ENCODE measurements at regions not wholly inside any gene's neighbourhood (a gene's known extent, or its start where the extent isn't known, plus 50 kb on each side); places are given as distances from the start of the nearest gene placed in this dataset.
A peak's percentile ranks its signal among the peaks of the same experiment; 100 is the strongest.
"Not testable (repeated sequence)": the region's sequence is repeated elsewhere in the genome, so short reads cannot be mapped to it uniquely, and the experiment has no call there.

- Histone ChIP-seq H3K79me1 (replicated peaks; ENCODE audit: low read length, poor library complexity, severe bottlenecking) (no peaks in the 10 kb centered on the region), H3K4ac (ENCODE audit: low read depth in 1 of 2, low read length in 2 of 2) (no peak overlapping the region), H2BK15ac (ENCODE audit: low read depth, poor library complexity, severe bottlenecking) (no peak overlapping the region), H3K9ac (ENCODE audit: low read length) (no peak overlapping the region), H2AFZ (ENCODE audit: low read depth, low read length) (no peak overlapping the region), H3K23ac (ENCODE audit: low read length in 2 of 2) (no peak overlapping the region), H3K4me2 (ENCODE audit: low read length, poor library complexity, severe bottlenecking) (no peak overlapping the region), H2BK12ac (ENCODE audit: low read length in 2 of 2) (no peak overlapping the region), H3K9me3 (ENCODE audit: control insufficient read depth, low read length) (no peaks in the 10 kb centered on the region), H3K27ac (ENCODE audit: low read length, poor library complexity, severe bottlenecking) (no peak overlapping the region), H3K18ac (ENCODE audit: low read depth in 1 of 2, low read length in 2 of 2) (no peak overlapping the region), H3K14ac (ENCODE audit: low read length in 2 of 2) (no peak overlapping the region), H2BK5ac (ENCODE audit: low read depth, low read length, poor library complexity, severe bottlenecking) (no peak overlapping the region), H4K91ac (ENCODE audit: low read length) (no peak overlapping the region), H3K36me3 (ENCODE audit: control insufficient read depth in 1 of 2, insufficient read depth in 2 of 2, low read depth in 1 of 2, low read length in 2 of 2) (no peaks in the 10 kb centered on the region), H3K27me3 (ENCODE audit: control insufficient read depth in 1 of 2, insufficient read depth in 1 of 2, low read length in 2 of 2) (peaks cover 7 to 24% of the 10 kb centered on the region in 2 experiments), H4K8ac (ENCODE audit: low read length) (no peak overlapping the region), H2BK120ac (ENCODE audit: low read depth, low read length) (no peak overlapping the region), H2AK5ac (ENCODE audit: low read length, severe bottlenecking) (no peak overlapping the region), H3K4me1 (ENCODE audit: control insufficient read depth, insufficient read depth, low read depth, low read length) (no peaks in the 10 kb centered on the region), H3K4me3 (ENCODE audit: insufficient read depth in 1 of 2, low read depth in 1 of 2, low read length in 2 of 2) (no peak overlapping the region)
- WGBS: 88% methylated on average over 1 of the region's 1 CpG
- no peak for DNase-seq
Measured at GRCh38 chr3:66934041-66934440, 64.1 kb upstream of the KBTBD8 start.

DNA sequence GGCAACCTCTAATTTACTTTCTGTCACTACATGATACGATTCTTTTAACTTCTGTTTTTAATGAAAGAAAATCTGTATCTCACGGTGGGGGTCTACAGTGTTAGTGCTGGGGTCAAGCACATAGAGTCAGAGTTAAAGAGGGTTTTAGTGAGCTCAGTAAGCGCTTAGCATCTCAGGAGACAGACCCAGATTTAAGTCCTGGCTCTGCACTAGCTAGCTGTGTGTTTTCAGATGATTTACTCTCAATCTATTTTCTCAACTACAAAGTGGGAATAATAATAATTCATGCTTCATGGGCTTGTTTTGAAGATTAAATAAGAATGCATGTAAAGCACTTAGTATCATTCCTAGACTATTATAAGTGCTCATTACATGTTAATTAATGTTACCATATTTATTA is 63.4 kb upstream of the KBTBD8 start:
- Histone ChIP-seq H3K18ac (ENCODE audit: low read depth in 1 of 2, low read length in 2 of 2) (no peak overlapping the region), H3K79me1 (replicated peaks; ENCODE audit: low read length, poor library complexity, severe bottlenecking) (no peaks in the 10 kb centered on the region), H3K14ac (ENCODE audit: low read length in 2 of 2) (no peak overlapping the region), H2BK12ac (ENCODE audit: low read length in 2 of 2) (no peak overlapping the region), H3K27me3 (ENCODE audit: control insufficient read depth in 1 of 2, insufficient read depth in 1 of 2, low read length in 2 of 2) (peaks cover 7 to 24% of the 10 kb centered on the region in 2 experiments), H2BK120ac (ENCODE audit: low read depth, low read length) (no peak overlapping the region), H2AFZ (ENCODE audit: low read depth, low read length) (no peak overlapping the region), H3K4me1 (ENCODE audit: control insufficient read depth, insufficient read depth, low read depth, low read length) (no peaks in the 10 kb centered on the region), H3K23ac (ENCODE audit: low read length in 2 of 2) (no peak overlapping the region), H2BK5ac (ENCODE audit: low read depth, low read length, poor library complexity, severe bottlenecking) (no peak overlapping the region), H3K4me2 (ENCODE audit: low read length, poor library complexity, severe bottlenecking) (no peak overlapping the region), H3K4me3 (ENCODE audit: insufficient read depth in 1 of 2, low read depth in 1 of 2, low read length in 2 of 2) (no peak overlapping the region), H3K9me3 (ENCODE audit: control insufficient read depth, low read length) (no peaks in the 10 kb centered on the region), H3K4ac (ENCODE audit: low read depth in 1 of 2, low read length in 2 of 2) (no peak overlapping the region), H3K36me3 (ENCODE audit: control insufficient read depth in 1 of 2, insufficient read depth in 2 of 2, low read depth in 1 of 2, low read length in 2 of 2) (no peaks in the 10 kb centered on the region), H3K9ac (ENCODE audit: low read length) (no peak overlapping the region), H4K8ac (ENCODE audit: low read length) (no peak overlapping the region), H3K27ac (ENCODE audit: low read length, poor library complexity, severe bottlenecking) (no peak overlapping the region), H2AK5ac (ENCODE audit: low read length, severe bottlenecking) (no peak overlapping the region), H4K91ac (ENCODE audit: low read length) (no peak overlapping the region), H2BK15ac (ENCODE audit: low read depth, poor library complexity, severe bottlenecking) (no peak overlapping the region)
- no peak for DNase-seq
- 93% methylated on average over 2 of the region's 3 CpGs for WGBS

DNA sequence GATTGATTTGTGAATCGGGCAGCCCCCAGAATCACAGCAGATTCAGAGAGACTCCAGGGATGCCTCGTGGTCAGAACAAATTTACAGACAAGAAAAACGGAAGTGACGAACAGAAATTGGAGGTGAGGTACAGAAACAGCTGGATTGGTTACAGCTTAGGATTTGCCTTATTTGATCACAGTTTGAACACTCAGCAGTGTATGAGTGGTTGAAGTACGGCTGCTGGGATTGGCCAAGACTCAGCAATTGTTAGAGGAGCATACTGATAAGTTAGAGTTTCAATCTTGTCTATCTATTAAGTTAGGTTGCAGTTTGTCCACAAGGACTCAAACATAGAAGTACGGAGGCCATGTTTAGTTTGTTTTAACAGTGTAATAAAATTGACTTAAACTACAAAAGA is 61.1 kb upstream of the KBTBD8 start:
- not testable (repeated sequence) for H3K27ac ChIP-seq (ENCODE audit: low read length, poor library complexity, severe bottlenecking); H3K9me3 ChIP-seq (ENCODE audit: control insufficient read depth, low read length)

GRCh38 chr3:66938338-66938963 is 59.7 kb upstream of the KBTBD8 start:
- Histone ChIP-seq H4K91ac (ENCODE audit: low read length) (no peak overlapping the region), H3K27me3 (ENCODE audit: control insufficient read depth in 1 of 2, insufficient read depth in 1 of 2, low read length in 2 of 2) (peaks cover under 1 to 18% of the 10 kb centered on the region in 2 experiments), H2BK15ac (ENCODE audit: low read depth, poor library complexity, severe bottlenecking) (no peak overlapping the region), H2AK5ac (ENCODE audit: low read length, severe bottlenecking) (no peak overlapping the region), H3K23ac (ENCODE audit: low read length in 2 of 2) (no peak overlapping the region), H3K9ac (ENCODE audit: low read length) (no peak overlapping the region), H2AFZ (ENCODE audit: low read depth, low read length) (no peak overlapping the region), H3K14ac (ENCODE audit: low read length in 2 of 2) (no peak overlapping the region), H3K79me1 (replicated peaks; ENCODE audit: low read length, poor library complexity, severe bottlenecking) (no peaks in the 10 kb centered on the region), H3K4ac (ENCODE audit: low read depth in 1 of 2, low read length in 2 of 2) (no peak overlapping the region), H3K27ac (ENCODE audit: low read length, poor library complexity, severe bottlenecking) (no peak overlapping the region), H3K4me1 (ENCODE audit: control insufficient read depth, insufficient read depth, low read depth, low read length) (no peaks in the 10 kb centered on the region), H3K36me3 (ENCODE audit: control insufficient read depth in 1 of 2, insufficient read depth in 2 of 2, low read depth in 1 of 2, low read length in 2 of 2) (no peaks in the 10 kb centered on the region), H3K18ac (ENCODE audit: low read depth in 1 of 2, low read length in 2 of 2) (no peak overlapping the region), H4K8ac (ENCODE audit: low read length) (no peak overlapping the region), H3K4me2 (ENCODE audit: low read length, poor library complexity, severe bottlenecking) (no peak overlapping the region), H2BK12ac (ENCODE audit: low read length in 2 of 2) (no peak overlapping the region), H3K9me3 (ENCODE audit: control insufficient read depth, low read length) (no peaks in the 10 kb centered on the region), H2BK120ac (ENCODE audit: low read depth, low read length) (no peak overlapping the region), H3K4me3 (ENCODE audit: insufficient read depth in 1 of 2, low read depth in 1 of 2, low read length in 2 of 2) (no peak overlapping the region), H2BK5ac (ENCODE audit: low read depth, low read length, poor library complexity, severe bottlenecking) (no peak overlapping the region)
- 4% methylated on average over 1 of the region's 5 CpGs for WGBS
- peak; percentile 67 for DNase-seq

More for the DNA sequence above, 61.1 kb upstream of the KBTBD8 start:
- not testable (repeated sequence) for H3K4me3 ChIP-seq (ENCODE audit: insufficient read depth in 1 of 2, low read depth in 1 of 2, low read length in 2 of 2); H2AFZ ChIP-seq (ENCODE audit: low read depth, low read length); H2AK5ac ChIP-seq (ENCODE audit: low read length, severe bottlenecking); H3K18ac ChIP-seq (ENCODE audit: low read depth in 1 of 2, low read length in 2 of 2); H3K4me1 ChIP-seq (ENCODE audit: control insufficient read depth, insufficient read depth, low read depth, low read length); H3K14ac ChIP-seq (ENCODE audit: low read length in 2 of 2); H4K91ac ChIP-seq (ENCODE audit: low read length); DNase-seq; H3K23ac ChIP-seq (ENCODE audit: low read length in 2 of 2); H3K4me2 ChIP-seq (ENCODE audit: low read length, poor library complexity, severe bottlenecking); H3K4ac ChIP-seq (ENCODE audit: low read depth in 1 of 2, low read length in 2 of 2); H3K36me3 ChIP-seq (ENCODE audit: control insufficient read depth in 1 of 2, insufficient read depth in 2 of 2, low read depth in 1 of 2, low read length in 2 of 2); H2BK15ac ChIP-seq (ENCODE audit: low read depth, poor library complexity, severe bottlenecking); H3K79me1 ChIP-seq (replicated peaks; ENCODE audit: low read length, poor library complexity, severe bottlenecking); H2BK5ac ChIP-seq (ENCODE audit: low read depth, low read length, poor library complexity, severe bottlenecking); H2BK12ac ChIP-seq (ENCODE audit: low read length in 2 of 2); H2BK120ac ChIP-seq (ENCODE audit: low read depth, low read length); H4K8ac ChIP-seq (ENCODE audit: low read length)
- peak overlapping the region; percentile 12 for H3K9ac ChIP-seq (ENCODE audit: low read length)
- peaks cover 7 to 24% of the 10 kb centered on the region in 2 experiments for H3K27me3 ChIP-seq (ENCODE audit: control insufficient read depth in 1 of 2, insufficient read depth in 1 of 2, low read length in 2 of 2)
- WGBS: 83% methylated on average over 5 of the region's 6 CpGs
